T follicular helper cell (primary cell): ENCODE measurements at regions not wholly inside any gene's neighbourhood (a gene's known extent, or its start where the extent isn't known, plus 50 kb on each side); places are given as distances from the start of the nearest gene placed in this dataset.

Source experiments
- DNase-seq: peaks from one replicate; pipeline ENCODE4 v3.0.0-alpha.2; 2020; ENCODE audit warnings: low read depth

DNA sequence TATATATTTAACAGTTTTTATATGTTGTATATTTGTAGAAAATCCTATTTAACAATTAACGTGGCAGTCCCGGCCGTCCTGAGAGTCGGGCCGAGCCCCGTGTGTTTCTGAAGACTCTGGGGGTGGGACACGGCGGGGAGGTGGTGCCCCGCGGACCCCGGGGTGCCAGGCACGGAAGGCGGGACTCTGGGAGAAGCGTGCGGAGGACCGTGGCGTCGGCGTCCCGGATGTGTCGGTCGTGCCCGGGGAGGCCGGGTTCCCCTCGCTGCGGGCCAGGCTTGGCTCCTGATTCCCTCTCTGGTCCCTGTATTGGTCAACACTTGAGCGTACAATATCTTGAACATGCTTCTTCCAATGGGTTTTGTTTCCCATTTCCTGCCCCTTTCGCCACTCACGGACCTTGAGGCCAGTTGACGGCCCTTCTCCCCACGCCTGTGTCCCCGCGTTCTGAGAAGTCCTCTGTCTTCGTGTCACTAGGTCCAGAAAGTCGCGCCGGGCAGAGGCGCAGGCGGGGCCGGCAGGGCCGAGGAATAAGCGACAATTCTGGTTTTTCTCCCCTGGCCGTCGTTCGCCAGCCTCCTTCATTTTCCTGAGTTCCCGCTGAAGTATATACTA, 1076.7 kb downstream of the BRD1 start:
- DNase-seq, result no peak

DNA sequence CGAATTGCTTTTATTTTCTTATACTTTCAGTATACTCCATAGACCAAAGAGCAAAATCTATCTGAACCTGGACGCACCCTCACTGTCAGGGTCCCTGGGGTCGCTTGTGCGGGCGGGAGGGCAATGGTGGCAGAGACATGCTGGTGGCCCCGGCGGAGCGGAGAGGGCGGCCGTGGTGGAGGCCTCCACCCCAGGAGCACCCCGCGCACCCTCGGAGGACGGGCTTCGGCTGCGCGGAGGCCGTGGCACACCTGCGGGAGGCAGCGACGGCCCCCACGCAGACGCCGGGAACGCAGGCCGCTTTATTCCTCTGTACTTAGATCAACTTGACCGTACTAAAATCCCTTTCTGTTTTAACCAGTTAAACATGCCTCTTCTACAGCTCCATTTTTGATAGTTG, 1077.4 kb downstream of the BRD1 start:
- no peak for DNase-seq

DNA sequence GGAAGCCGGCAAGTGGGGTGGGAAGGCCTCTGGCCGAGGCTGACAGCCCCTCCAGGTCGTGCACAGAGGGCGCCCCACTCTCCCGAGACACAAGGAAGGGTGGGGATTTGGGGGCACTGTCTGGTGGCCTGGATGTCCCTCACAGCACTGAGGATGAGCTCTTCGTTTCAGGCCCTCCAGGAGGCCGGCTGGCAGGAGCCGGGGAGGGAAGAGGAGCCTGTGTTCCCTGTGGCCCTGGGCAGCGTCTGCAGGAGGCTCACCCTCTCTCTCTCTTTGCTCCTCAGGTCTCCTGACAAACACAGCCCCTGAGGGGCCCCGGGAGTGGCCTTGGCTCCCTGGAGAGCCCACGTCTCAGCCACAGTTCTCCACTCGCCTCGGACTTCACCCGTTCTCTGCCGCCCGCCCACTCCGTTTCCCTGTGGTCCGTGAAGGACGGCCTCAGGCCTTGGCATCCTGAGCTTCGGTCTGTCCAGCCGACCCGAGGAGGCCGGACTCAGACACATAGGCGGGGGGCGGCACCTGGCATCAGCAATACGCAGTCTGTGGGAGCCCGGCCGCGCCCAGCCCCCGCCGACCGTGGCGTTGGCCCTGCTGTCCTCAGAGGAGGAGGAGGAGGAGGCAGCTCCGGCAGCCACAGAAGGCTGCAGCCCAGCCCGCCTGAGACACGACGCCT, 1078.0 kb downstream of the BRD1 start:
- DNase-seq, result no peak

DNA sequence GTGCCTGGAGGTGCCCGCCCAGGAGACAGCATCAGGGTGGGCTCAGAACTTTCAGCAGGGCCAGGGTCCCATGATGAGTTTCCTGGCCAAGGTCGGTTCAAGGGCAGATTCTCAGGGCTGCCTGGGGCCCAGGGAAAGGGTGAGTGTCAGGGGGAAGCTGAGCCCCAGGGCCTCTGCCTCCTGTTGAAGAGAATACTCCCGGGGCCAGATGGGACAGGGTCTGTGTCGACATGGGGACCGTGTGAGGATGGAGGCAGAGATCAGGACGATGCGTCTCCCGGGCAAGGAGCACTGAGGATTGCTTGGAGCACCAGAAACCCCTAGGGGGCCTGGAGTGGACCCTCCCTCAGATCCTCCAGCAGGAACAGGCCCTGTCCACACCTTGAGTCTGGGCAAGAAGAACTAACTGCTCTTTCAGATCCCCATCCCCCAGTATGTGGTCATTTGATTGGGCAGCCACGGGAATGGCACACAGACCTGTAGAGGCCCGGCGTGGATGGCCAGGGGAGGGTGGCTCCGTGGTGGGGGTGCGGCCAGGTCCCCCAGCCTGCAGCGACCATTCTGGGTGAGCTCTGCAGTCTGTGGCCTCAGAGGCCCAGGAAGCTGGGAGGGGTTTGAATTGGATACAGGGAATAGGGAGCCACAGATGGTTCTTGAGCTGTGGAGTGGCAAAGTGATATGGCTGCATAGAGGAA, 1078.7 kb downstream of the BRD1 start:
- no peak for DNase-seq

DNA sequence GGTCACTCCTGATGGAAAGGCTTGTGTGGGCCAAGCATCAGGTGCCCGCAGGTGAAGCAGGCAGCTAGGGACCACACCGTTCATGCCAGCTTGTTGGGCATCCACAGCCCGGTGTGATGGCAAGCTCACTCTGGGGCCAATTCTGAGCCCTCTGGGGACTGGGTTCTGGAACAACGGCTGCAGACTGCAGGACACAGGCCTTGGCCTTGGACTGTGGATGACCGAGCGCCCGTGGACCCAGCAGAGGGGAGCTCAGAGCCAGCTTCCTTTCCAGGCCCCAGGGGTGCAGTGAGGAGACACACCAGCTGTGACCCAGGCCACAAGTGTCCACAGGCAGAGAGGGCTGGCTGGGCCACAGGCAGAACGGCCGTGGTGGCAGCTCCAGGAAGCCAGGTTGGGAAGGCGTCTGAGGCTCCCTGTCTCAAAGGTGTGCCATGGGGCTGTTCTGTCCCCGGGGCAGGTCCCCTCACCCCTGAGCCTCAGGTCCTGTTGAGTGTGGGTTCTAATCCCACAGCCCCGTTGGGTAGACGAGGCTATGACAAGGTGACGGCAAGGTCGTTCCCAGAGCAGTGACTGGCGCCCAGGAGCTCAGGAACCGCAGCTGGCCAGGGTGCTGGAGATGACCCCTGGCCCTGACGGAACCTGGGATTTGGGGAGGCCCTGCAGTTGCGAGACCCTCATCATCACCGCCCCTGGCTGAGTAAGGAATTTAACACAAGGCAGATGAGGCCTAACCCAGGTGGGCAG, 1079.4 kb downstream of the BRD1 start:
- no peak for DNase-seq

DNA sequence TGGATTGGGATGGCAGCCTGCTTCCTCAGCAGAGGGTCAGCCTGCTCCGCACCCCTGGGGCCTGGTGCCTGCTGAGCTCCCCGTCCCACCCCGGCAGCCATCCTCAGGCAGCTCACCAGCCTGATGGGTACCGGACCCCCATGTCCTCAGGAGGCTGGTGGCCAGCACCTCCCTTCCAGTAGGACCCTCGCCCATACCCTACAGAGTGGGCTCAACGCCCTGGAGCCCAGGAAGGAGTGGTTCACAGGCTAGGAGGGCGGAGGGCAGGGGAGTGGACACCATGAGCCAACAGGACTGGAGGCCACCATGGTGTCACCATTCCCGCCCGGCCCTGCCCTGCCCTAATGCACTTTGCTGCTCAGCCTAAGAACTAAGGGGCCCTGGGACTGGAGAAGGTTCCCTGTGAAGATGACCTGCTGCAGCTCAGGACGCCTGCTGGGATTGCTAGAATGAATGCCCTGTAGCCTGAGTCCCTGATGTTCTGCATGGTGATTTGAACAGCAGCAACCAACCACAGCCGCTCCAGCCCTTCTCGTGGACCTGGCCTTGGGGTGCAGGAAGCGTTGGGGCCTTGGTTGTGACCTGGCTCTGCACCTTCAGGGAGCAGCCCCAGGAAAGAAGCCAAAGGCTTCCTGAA, 1080.8 kb downstream of the BRD1 start:
- no peak for DNase-seq

DNA sequence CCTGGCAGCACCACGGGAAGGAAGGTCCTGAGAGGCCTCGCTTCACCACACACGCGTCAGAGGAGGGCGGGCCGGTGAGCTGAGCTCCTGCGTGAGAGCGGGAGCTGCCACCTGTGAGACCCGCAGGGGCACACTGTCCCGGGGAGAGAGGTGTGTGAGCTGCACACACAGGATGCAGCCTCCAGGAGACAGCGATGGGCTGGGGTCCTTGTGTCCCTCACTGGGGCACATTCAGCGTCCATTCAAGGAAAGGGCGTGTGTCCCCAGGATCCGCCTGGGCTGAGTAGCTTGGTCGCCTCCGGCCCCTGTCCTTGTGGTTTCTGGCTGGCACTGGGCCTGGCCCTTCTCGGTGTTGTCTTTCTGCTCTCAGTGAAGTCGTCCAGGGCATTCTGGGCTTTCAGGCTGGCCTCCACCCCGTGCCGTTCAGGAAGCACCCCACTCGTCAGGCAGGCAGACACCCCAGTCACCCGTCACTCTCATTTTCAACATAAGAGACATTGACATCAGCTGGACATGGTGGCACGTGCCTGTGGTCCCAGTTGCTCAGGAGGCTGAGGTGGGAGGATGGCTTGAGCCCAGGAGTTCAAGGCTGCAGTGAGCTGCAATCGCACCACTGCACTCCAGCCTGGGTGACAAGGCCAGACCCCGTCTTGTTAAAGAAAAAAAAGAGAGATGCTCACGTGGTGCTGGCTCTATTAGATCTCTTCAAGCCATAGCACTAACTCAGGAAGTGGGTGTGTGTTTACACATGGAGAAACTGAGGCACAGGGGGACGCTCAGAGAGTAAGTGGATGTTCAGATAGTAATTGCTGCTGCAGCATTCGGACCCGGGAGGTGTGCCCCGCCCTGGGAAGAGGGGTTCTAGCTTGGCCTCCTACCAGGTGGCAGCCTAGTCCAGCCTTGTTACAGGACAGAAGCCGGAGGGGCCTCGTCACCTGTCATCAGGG, 1081.6 kb downstream of the BRD1 start:
- no peak for DNase-seq

DNA sequence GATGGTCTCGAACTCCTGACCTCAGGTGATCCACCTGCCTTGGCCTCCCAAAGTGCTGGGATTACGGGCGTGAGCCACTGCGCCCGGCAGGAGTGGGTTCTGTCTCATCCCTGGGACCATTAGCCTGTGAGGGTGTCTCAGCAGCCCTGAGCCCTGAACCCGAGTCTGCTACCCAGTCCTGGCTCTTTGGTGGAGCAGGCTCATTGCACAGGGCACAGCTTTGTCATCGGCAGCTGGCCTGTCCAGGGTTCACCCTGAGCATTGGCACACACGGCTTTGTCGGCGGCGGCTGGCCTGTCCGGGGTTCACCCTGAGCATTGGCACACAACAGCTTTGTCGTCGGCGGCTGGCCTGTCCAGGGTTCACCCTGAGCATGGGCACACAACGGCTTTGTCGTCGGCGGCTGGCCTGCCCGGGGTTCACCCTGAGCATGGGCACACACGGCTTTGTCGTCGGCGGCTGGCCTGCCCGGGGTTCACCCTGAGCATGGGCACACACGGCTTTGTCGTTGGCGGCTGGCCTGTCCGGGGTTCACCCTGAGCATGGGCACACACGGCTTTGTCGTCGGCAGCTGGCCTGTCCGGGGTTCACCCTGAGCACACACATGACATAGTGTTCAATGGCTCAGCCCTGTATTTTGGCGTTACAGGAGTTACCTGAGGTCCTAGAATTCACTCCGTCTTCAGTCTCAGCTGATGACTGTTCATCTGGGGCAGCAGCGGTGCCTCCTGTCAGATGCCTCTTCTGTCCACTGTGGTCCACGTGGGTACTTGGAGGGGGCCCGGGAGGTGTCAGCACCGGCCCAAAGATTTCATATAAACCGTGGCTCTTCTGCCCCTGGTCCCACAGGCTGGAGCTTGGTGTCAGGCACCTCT, 1082.5 kb downstream of the BRD1 start:
- DNase-seq, result no peak

DNA sequence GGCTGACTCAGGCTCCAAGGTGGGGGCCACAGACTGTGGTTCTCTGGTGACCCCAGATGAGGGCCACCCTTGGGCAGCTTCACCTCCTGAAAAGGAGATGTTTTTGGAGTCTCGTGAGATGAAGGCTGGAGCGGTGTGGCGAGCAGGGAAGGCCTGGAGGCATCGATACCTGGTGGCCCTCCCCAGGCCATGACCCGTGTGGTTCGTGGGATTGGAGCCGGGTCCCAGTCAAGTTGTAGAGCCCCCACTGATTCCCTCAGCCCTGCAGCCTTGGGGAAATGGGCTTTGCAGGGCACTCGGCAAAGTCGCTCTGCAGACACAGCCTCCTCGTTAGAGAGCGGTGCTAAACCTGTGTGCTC, 1083.4 kb downstream of the BRD1 start:
- no peak for DNase-seq

DNA sequence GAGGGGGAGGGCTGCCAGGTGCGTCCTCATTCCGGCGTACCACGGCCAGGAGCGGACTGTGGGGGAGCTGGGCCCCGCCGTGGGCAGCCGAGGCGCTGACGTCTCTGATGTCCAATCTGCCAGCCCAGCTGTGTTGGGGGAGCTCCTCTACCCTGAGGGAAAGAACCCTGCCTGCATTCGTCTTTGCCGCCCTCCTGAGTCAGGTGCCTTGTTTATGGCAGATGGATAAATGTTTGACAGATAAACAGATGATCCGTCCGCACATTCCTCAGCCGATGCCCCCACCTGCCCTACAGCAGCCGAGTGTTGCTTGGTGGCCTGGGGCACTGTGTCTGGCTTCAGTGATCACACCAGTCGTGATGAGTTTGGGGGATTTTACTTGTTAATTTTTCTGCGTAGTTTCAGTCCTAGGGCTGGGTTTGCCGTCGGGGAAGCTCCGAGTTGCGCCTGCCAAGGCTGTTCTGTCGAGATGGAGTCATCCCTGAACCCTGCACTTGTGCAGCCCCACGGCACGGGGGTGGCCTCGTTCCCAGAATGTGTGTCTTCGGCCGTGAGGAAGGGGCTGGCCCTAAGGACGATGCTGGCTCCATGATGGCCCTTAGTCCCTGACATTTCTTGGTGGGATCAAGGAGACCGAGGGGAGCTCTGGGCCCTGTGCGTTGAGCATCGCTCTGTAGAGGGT, 1083.9 kb downstream of the BRD1 start:
- no peak for DNase-seq

DNA sequence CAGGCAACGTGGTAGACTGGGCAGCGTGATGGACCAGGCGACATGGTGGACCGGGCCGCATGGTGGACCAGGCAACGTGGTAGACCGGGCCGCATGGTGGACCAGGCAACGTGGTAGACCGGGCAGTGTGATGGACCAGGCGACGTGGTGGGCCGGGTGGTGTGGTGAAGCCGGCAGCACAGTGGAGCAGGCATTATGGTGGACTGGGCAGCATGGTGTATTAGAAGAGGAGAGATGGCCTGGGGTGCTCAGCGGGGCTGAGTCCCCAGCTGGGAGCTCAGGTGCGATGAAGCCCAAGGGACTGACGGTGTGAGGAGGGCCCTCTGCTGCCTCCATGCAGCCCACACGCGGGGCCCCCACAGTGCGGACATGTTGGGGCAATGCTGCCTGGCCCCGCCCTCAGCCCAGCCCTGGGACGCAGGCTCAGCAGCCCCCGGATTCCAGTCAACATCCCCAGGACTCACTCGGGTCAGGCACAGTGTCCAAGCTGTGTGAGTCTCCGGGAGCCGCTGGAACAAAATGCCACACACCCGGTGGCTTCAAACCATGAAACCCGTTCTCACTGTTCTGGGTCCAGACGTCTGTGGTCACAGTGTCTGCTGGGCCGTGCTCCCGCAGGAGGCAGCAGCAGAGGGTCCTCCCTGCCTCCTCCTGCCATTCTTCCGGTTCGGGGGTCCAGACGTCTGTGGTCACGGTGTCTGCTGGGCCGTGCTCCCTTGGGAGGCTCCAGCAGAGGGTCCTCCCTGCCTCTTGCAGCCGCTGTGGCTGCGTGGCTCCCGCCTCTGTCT, 1084.9 kb downstream of the BRD1 start:
- no peak for DNase-seq

DNA sequence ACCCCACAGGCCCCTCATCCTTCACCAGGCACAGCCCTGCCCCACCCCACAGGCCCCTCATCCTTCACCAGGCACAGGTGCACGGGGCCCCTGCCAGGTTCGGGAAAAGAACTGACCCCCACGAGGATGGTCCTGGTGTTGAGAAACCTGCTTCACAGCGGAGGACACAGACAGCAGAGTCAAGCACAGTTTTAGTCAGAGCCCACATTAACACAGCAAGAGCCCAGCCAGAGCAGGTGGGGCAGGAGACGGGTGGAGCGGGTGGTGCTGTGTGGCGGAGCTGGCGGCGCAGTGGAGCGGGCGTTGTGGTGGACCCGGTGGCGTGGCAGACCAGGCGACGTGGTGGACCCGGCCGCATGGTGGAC, 1085.5 kb downstream of the BRD1 start:
- DNase-seq, result no peak

DNA sequence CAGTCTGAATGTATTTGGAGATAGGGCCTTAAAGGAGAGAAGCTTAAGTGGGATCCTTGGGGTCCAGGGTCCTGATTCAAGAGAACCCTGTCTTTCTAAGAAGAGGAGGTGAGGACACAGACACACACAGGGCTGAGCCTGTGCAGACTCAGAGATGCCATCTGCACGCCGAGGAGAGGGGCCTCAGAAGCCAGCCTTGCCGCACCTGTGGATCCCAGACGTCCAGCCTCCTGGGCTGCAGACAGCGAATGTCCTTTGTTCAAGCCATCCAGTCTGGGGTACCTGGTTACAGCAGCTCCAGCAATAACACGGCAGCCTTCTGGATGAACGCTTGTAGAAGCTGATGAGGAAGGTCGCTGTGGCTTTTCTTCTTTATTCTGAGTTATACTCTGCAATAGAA, 1086.1 kb downstream of the BRD1 start:
- DNase-seq, result no peak

DNA sequence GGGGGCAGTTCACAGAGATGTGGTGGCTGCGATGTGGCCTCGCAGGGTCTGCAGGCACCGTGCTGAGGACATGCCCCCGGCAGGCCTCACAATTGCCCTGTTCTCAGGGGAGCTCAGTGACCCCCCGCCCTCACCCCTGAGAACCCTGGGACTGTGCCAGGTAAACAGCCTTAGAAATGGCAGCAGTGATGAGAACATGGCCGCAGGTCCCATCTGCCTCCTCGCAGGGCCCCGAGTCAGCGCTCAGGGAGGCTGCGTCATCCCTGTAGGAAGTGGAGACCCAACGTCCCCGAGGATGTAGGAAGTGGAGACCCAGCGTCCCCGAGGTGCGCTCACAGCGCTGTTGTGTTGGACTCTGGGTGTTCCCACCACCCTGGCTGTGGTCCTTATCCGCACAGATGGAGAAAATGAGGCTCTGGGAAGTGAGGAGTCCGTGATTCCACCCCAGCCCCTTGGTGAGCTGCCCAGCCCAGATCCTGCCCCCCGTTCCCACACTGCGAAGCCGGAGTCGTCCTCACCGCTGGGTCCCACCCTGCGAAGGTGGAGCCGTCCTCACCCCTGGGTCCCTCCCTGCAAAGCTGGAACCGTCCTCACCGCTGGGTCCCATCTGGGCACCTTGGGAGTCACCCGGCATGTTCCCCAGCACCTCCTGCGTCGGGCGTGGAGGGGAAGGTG, 1086.8 kb downstream of the BRD1 start:
- no peak for DNase-seq

DNA sequence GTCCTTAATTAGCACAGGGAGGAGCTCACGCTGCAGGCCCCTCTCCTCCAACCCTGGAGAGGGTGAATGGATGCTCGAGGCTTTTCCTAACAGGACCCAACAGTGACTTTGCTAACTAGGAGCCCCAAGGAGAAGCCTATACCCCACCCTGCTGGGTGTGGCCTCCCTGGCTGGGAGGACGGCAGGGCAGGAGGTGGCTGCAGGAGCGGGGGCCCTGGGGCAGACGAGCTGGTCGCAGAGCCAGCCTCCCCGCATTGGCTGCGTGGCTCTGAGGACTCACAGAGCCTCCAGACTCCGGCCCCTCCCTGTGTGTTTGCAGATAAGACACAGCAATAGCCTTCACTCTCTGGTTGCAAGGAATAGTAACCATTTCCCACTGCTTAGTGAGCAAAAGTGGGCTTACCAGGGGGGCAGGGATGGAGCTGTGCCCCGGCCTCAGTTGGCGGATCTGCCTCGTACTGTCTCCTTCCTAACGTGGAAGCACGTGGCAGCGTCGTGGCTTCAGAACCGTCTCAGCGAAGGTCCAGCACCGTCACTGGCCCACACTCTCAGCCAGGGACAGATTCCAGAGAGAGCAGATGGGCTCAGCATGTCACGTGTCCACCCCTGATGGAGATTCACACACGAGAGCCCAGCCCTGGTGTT, 1087.5 kb downstream of the BRD1 start:
- DNase-seq, result no peak

DNA sequence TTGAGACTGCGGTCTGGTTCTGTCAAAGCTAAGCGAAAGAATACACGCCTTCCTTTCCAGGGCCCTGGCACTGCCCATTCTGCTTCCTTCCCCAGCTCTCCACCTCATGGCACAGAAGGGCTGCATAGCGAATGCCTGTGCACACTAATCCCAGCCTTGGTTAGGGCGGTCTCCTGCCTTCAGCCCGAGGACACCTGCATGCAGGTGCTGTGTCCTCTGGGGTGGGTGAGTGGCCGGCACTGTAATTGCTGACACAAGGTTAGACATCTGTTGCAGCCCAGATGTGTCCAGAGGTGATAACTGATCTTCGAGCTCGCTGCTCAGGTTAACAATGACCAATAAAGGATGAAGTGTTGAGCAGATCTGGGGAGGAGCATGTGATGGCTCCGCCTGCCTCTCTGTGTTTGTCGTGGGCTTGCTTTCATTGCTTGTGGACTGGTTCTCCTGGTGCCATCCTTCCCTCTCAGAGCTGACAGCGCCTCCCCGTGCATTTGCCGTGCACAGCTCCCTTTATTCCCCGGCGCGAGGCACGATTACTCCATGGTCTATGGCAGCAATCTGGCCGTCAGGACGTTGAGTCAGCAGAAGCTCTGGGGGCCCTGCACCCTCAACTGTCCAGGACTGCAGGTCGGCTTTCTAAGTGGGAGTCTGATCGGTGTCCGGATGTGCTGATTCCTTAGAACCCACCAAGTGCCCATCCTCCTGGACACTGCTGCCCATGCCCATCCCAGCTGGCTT, 1088.2 kb downstream of the BRD1 start:
- no peak for DNase-seq
